HCT116 (cell line): ENCODE measurements at regions not wholly inside any gene's neighbourhood (a gene's known extent, or its start where the extent isn't known, plus 50 kb on each side); places are given as distances from the start of the nearest gene placed in this dataset.

Experiments used
- EZH2 ChIP-seq: fragments of 200-600 bp; sonication (generic); IDR thresholded peaks from 2 replicates; pipeline ENCODE4 v1.6.1; 2017; ENCODE audit warnings: antibody characterized with exemption, mixed run types
- POLR2A ChIP-seq: IDR thresholded peaks from 2 replicates; pipeline ENCODE4 v1.7.0; 2011; ENCODE audit warnings: borderline replicate concordance; ENCODE audit not compliant: insufficient read depth, insufficient read length; ENCODE audit errors: extremely low read depth
- POLR2AphosphoS5 ChIP-seq: IDR thresholded peaks from 2 replicates; pipeline ENCODE4 v1.6.1; 2011; ENCODE audit warnings: mild to moderate bottlenecking, low read depth, low read length, moderate library complexity
- RAD21 ChIP-seq: IDR thresholded peaks from 2 replicates; pipeline ENCODE4 v1.6.1; 2012; ENCODE audit warnings: low read depth, mild to moderate bottlenecking
- SIN3A ChIP-seq: IDR thresholded peaks from 2 replicates; pipeline ENCODE4 v1.6.1; 2012; ENCODE audit warnings: low read depth
- SRF ChIP-seq: IDR thresholded peaks from 2 replicates; pipeline ENCODE4 v1.6.1; 2012; ENCODE audit warnings: low read depth
- TF ChIP-seq, protein P1 (sequence below), 3 experiments: fragments of 200-600 bp in 1 of 3; sonication (generic) in 1 of 3; IDR thresholded peaks in 2 of 3; conservative IDR thresholded peaks in 1 of 3; 2 replicates each; pipeline ENCODE4 v1.5.1; 2012 to 2017; ENCODE audit warnings: low read depth in 2 of 3, low read length in 2 of 3, antibody characterized with exemption in 1 of 3, borderline replicate concordance in 1 of 3, control low read depth in 1 of 3, mild to moderate bottlenecking in 1 of 3, mixed read lengths in 1 of 3, mixed run types in 1 of 3, moderate library complexity in 1 of 3; ENCODE audit not compliant: insufficient read depth in 1 of 3
- TF ChIP-seq, protein P2 (sequence below): IDR thresholded peaks from 2 replicates; pipeline ENCODE4 v1.6.1; 2012; ENCODE audit warnings: low read depth
- TF ChIP-seq, protein P3 (sequence below): IDR thresholded peaks from 2 replicates; pipeline ENCODE4 v1.6.1; 2012
- TF ChIP-seq, protein P4 (sequence below): IDR thresholded peaks from 2 replicates; pipeline ENCODE4 v1.6.1; 2012

DNA sequence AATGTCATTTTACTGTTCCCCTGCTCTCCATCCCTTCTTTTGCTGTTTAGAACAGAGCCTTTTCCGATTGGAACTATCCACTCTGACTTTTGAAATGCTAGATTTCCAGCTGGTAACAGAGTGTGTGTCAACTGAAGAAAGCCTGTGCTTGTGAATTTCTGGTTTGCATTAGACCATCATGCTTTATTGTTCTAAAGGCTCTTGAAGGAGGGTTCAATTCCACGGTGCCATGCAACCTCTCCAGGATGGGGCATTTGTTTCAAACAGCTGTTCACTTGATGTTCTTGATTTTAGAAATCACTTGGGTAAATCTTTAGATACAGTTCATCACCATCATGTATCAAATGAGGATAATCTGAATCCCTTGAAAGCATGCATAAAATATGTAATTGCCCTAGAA lies 156.7 kb downstream of the QPCT start:
- TF ChIP-seq POLR2A = no peak
- TF ChIP-seq, protein P1, sequence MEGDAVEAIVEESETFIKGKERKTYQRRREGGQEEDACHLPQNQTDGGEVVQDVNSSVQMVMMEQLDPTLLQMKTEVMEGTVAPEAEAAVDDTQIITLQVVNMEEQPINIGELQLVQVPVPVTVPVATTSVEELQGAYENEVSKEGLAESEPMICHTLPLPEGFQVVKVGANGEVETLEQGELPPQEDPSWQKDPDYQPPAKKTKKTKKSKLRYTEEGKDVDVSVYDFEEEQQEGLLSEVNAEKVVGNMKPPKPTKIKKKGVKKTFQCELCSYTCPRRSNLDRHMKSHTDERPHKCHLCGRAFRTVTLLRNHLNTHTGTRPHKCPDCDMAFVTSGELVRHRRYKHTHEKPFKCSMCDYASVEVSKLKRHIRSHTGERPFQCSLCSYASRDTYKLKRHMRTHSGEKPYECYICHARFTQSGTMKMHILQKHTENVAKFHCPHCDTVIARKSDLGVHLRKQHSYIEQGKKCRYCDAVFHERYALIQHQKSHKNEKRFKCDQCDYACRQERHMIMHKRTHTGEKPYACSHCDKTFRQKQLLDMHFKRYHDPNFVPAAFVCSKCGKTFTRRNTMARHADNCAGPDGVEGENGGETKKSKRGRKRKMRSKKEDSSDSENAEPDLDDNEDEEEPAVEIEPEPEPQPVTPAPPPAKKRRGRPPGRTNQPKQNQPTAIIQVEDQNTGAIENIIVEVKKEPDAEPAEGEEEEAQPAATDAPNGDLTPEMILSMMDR (IDR thresholded peaks at IDR 0.05 in 2 of 3, conservative IDR thresholded peaks at IDR 0.05 in 1 of 3; ENCODE audit: borderline replicate concordance in 1 of 3, insufficient read depth in 1 of 3, low read depth in 2 of 3, low read length in 2 of 3) = no peak
- no peak for TF ChIP-seq POLR2AphosphoS5
- no peak for TF ChIP-seq SIN3A
- TF ChIP-seq, protein P2, sequence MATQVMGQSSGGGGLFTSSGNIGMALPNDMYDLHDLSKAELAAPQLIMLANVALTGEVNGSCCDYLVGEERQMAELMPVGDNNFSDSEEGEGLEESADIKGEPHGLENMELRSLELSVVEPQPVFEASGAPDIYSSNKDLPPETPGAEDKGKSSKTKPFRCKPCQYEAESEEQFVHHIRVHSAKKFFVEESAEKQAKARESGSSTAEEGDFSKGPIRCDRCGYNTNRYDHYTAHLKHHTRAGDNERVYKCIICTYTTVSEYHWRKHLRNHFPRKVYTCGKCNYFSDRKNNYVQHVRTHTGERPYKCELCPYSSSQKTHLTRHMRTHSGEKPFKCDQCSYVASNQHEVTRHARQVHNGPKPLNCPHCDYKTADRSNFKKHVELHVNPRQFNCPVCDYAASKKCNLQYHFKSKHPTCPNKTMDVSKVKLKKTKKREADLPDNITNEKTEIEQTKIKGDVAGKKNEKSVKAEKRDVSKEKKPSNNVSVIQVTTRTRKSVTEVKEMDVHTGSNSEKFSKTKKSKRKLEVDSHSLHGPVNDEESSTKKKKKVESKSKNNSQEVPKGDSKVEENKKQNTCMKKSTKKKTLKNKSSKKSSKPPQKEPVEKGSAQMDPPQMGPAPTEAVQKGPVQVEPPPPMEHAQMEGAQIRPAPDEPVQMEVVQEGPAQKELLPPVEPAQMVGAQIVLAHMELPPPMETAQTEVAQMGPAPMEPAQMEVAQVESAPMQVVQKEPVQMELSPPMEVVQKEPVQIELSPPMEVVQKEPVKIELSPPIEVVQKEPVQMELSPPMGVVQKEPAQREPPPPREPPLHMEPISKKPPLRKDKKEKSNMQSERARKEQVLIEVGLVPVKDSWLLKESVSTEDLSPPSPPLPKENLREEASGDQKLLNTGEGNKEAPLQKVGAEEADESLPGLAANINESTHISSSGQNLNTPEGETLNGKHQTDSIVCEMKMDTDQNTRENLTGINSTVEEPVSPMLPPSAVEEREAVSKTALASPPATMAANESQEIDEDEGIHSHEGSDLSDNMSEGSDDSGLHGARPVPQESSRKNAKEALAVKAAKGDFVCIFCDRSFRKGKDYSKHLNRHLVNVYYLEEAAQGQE = no peak
- TF ChIP-seq EZH2 = no peak
- TF ChIP-seq, protein P3, sequence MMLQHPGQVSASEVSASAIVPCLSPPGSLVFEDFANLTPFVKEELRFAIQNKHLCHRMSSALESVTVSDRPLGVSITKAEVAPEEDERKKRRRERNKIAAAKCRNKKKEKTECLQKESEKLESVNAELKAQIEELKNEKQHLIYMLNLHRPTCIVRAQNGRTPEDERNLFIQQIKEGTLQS = no peak
- TF ChIP-seq RAD21 = no peak
- TF ChIP-seq, protein P4, sequence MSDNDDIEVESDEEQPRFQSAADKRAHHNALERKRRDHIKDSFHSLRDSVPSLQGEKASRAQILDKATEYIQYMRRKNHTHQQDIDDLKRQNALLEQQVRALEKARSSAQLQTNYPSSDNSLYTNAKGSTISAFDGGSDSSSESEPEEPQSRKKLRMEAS = no peak
- TF ChIP-seq SRF = no peak
